ENCODE measurements at regions not wholly inside any gene's neighbourhood (a gene's known extent, or its start where the extent isn't known, plus 50 kb on each side); places are given as distances from the start of the nearest gene placed in this dataset.
"Not testable (repeated sequence)": the region's sequence is repeated elsewhere in the genome, so short reads cannot be mapped to it uniquely, and the experiment has no call there.

DNA sequence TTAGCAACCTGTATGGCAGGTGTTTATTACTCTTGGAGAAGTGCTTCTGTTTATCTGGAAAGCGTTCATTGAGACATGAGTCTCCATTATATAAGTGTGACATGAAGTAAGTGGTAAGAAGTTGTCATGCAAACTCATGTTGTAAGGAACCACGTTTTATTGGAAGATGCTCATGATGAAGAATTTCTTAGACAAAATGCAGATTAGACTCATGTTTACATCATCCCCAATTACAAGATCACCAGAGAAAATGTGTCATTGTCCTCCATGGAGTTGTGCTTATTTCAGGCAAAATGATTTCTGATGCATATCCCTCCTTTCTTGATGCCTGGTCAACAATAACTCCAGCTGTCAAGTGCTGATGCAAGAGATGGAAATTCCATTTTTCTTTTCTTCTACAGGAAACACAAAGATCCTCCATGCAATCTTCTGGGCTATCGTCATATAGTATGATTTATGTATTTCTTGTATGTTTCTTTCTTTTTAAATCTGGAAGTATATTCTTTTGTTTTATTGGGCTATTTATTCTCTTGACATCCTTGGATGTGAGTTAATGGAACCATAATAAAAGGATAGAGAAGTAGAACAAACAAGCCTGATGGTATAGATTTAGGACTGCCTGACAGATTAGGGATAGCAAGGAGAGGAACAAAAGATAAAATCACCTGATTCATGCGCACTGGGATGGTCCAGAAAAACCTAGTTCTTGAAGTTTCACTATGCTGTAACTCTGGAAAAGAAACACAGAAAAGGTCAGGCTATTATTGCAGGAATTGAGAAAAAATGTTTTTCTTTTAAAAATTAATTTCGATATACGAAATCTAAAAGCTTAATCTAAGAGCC is 50.7 kb upstream of the DIAPH3 start:
- peak in 1 of 2 experiments; percentile 5 for DNase-seq (ENCODE audit: low read depth in 2 of 2)

- DNase-seq (ENCODE audit: low read depth in 2 of 2): no peak
Observed at GRCh38 chr13:60220072-60220471, 56.3 kb upstream of the DIAPH3 start.

DNA sequence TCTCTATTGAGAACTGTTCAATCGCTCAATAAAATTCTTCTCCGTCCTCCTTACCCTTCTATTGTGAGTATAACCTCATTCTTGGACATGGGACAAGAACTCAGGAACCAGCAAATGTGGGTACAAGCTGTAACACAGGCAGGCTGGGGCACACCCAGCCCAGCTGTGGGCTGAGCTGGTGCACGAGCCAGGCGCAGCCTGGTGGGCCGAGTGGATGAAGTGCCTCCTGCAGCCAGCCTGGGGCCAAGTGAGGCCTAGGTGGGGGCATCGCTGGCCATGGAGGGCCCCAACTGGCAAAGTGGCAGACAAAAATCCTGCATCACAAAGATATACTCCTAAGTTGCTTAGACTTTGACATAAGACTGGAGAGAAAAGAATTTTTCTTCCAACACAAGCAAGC is 57.9 kb upstream of the DIAPH3 start:
- DNase-seq (ENCODE audit: low read depth in 2 of 2): no peak

DNA sequence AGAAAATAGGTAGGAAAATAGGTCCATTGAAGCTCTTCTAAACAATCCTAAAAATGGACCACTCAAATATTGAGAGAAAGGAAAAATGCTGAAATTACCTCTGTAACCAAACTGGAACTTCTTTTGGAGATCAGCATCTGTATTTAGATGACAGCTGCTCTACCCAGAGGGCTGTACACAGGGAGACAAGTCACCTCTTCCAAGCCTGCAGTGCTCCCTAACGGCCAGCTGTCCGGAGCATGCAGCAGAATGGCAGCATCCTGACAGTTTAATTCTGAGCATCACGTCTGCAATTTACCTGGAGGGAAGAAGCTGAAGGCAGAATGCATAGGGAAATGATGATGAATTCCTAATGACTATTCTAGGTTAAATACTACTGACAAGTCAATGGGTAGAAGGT is 62.8 kb upstream of the DIAPH3 start:
- DNase-seq (ENCODE audit: low read depth in 2 of 2): peak in 1 of 2 experiments; percentile 8

- DNase-seq (ENCODE audit: low read depth in 2 of 2): no peak
Observed at GRCh38 chr13:60227158-60227557, 63.4 kb upstream of the DIAPH3 start.

- DNase-seq (ENCODE audit: low read depth in 2 of 2): no peak
Observed at GRCh38 chr13:60229708-60230272, 66.1 kb upstream of the DIAPH3 start.

DNA sequence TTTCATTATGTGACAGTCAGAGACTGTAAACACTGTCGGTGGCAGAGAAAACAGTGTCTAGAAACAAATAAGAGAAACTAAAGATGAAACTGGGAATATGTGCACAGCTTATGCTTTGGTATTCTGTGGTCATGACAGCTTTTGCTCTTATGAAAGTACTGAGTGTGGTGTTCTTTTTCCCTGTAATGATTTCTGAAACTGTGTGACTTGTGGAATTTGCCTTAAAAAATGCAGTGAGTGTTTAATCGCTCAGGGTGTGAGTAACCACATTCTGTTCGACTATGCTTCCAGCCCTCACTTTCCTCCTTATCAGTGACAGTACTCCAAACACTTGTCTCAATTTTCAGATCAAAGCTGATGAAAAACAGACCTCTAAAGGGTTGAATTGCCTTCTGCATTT is 66.9 kb upstream of the DIAPH3 start:
- peak; percentile 9 to 13 for DNase-seq (ENCODE audit: low read depth in 2 of 2)

GRCh38 chr13:60242043-60242595 is 78.4 kb upstream of the DIAPH3 start:
- no peak for DNase-seq (ENCODE audit: low read depth in 2 of 2)

DNA sequence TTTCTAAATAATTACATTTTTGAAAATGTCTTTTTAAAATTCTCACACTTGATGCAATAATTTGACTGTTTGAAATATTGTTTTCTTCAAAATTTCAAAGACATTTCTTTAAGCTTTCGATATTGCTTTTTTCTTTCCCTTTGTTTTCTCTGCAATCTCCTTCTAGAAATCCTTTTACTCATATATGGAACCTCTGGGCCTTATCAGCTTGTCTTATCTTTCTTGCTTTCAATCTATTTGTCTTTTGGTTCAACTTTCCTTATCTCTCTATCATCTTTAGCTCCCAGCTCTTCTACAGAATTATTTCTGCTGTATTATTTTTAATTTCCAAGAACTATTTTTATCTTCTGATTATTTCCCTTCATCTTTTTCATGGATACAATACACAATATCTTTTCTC is 80.7 kb upstream of the DIAPH3 start:
- DNase-seq (ENCODE audit: low read depth in 2 of 2): no peak

DNA sequence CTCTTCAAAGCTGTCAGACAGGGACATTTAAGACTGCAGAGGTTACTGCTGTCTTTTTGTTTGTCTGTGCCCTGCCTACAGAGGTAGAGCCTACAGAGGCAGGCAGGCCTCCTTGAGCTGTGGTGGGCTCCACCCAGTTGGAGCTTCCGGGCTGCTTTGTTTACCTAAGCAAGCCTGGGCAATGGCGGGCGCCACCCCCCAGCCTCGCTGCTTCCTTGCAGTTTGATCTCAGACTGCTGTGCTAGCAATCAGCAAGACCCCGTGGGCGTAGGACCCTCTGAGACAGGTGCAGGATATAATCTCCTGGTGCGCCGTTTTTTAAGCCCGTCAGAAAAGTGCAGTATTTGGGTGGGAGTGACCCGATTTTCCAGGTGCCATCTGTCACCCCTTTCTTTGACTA is 87.7 kb upstream of the DIAPH3 start:
- DNase-seq (ENCODE audit: low read depth in 2 of 2): not testable (repeated sequence)

GRCh38 chr13:60258349-60258748 is 94.6 kb upstream of the DIAPH3 start:
- no peak for DNase-seq (ENCODE audit: low read depth in 2 of 2)

- no peak for DNase-seq (ENCODE audit: low read depth in 2 of 2)
Observed at GRCh38 chr13:60260440-60260839, 96.7 kb upstream of the DIAPH3 start.

GRCh38 chr13:60261432-60262351 is 98.0 kb upstream of the DIAPH3 start:
- DNase-seq (ENCODE audit: low read depth in 2 of 2): no peak

GRCh38 chr13:60265566-60265965 is 101.8 kb upstream of the DIAPH3 start:
- DNase-seq (ENCODE audit: low read depth in 2 of 2): no peak

- DNase-seq (ENCODE audit: low read depth in 2 of 2): no peak
Observed at GRCh38 chr13:60267498-60268202, 103.9 kb upstream of the DIAPH3 start.

GRCh38 chr13:60268203-60268555 is 104.5 kb upstream of the DIAPH3 start:
- DNase-seq (ENCODE audit: low read depth in 2 of 2): no peak

GRCh38 chr13:60273971-60274527 is 110.3 kb upstream of the DIAPH3 start:
- DNase-seq (ENCODE audit: low read depth in 2 of 2): no peak

DNA sequence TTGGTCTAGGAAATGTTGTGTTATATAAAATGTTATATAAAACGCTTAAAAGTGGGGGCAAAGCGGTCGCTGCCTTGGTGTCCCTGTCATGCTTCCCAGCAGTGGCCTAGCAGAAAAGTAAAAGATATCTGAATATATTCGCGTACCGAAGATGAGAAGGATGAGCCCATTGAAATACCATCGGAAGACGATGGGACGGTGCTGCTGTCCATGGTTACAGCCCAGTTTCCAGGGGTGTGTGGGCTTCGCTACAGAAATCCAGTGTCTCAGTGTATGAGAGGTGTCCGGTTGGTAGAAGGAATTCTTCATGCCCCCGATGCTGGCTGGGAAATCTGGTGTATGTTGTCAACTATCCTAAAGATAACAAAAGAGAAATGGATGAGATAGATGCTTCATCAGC is 110.9 kb upstream of the DIAPH3 start:
- no peak for DNase-seq (ENCODE audit: low read depth in 2 of 2)

- no peak for DNase-seq (ENCODE audit: low read depth in 2 of 2)
Observed at GRCh38 chr13:60275208-60275607, 111.5 kb upstream of the DIAPH3 start.

DNA sequence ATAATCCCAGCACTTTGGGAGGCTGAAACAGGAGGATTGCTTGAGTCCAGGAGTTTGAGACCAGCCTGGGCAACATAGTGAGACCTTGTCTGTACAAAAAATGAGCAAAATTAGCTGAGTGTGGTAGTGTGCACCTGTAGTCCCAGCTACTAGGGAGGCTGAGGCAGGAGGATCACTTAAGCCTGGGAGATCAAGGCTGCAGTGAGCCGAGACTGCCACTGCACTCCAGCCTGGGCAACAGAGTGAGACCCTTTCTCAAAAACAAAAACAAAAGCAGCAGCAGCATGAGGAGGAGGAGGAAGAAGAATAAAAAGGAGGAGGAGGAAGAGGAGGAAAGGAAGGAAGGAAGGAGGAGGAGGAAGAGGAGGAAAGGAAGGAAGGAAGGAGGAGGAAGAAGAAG is 116.5 kb upstream of the TDRD3 start:
- DNase-seq (ENCODE audit: low read depth in 2 of 2): not testable (repeated sequence)

DNA sequence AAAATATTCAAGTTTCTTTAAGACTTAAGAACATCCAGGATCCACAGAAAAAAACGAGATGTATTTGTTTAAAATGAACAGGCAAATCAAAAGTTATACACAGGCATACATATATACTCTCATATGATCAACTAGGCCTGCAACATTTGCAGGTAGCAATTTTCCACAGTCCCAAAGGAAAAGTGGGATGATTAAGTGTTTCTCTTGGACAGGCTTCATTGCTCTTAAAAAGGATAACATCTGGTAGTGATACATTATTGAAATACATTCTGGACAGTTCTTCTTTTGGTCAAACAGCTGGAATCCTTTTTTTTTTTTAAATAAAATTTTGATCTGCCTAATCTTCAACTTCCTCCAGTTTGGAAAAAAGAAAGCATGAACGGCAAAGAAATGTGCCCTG is 114.8 kb upstream of the TDRD3 start:
- DNase-seq (ENCODE audit: low read depth in 2 of 2): peak in 1 of 2 experiments; percentile 0
